ENCODE measurements at regions not wholly inside any gene's neighbourhood (a gene's known extent, or its start where the extent isn't known, plus 50 kb on each side); places are given as distances from the start of the nearest gene placed in this dataset.

GRCh38 chr12:71223139-71223538 lies 65.3 kb upstream of the TSPAN8 start:
- no peak overlapping the region for H3K4me3 ChIP-seq (ENCODE audit: low read depth, low read length)
- DNase-seq (ENCODE audit: low read depth) = peak; percentile 6
- TF ChIP-seq CTCF (conservative IDR thresholded peaks at IDR 0.05; ENCODE audit: low read depth, low read length) = no peak

- no peak overlapping the region for H3K4me3 ChIP-seq (ENCODE audit: low read depth, low read length)
- TF ChIP-seq CTCF (conservative IDR thresholded peaks at IDR 0.05; ENCODE audit: low read depth, low read length) = no peak
- DNase-seq (ENCODE audit: low read depth) = no peak
These were observed 64.6 kb upstream of the TSPAN8 start for GRCh38 chr12:71222436-71222835.

- H3K4me3 ChIP-seq (ENCODE audit: low read depth, low read length) = no peak overlapping the region
- no peak for DNase-seq (ENCODE audit: low read depth)
- no peak for TF ChIP-seq CTCF (conservative IDR thresholded peaks at IDR 0.05; ENCODE audit: low read depth, low read length)
These were observed 62.5 kb upstream of the TSPAN8 start for GRCh38 chr12:71220260-71220659.

- no peak overlapping the region for H3K4me3 ChIP-seq (ENCODE audit: low read depth, low read length)
These were observed 61.4 kb upstream of the TSPAN8 start for GRCh38 chr12:71219224-71219623.

GRCh38 chr12:71218616-71219015 lies 60.8 kb upstream of the TSPAN8 start:
- no peak for TF ChIP-seq CTCF (conservative IDR thresholded peaks at IDR 0.05; ENCODE audit: low read depth, low read length)
- DNase-seq (ENCODE audit: low read depth) = no peak
- H3K4me3 ChIP-seq (ENCODE audit: low read depth, low read length) = no peak overlapping the region

More at GRCh38 chr12:71219224-71219623, 61.4 kb upstream of the TSPAN8 start:
- TF ChIP-seq CTCF (conservative IDR thresholded peaks at IDR 0.05; ENCODE audit: low read depth, low read length) = no peak
- DNase-seq (ENCODE audit: low read depth) = no peak

GRCh38 chr12:71216725-71217579 lies 59.2 kb upstream of the TSPAN8 start:
- peak; percentile 60 for TF ChIP-seq CTCF (conservative IDR thresholded peaks at IDR 0.05; ENCODE audit: low read depth, low read length)
- no peak overlapping the region for H3K4me3 ChIP-seq (ENCODE audit: low read depth, low read length)
- peak; percentile 60 for DNase-seq (ENCODE audit: low read depth)
